H1 (cell line): ENCODE measurements at regions not wholly inside any gene's neighbourhood (a gene's known extent, or its start where the extent isn't known, plus 50 kb on each side); places are given as distances from the start of the nearest gene placed in this dataset.

Experiments
- POLR2A ChIP-seq, 2 experiments: IDR thresholded peaks; 1 replicate in 1 of 2; 2 replicates in 1 of 2; pipeline ENCODE4 v1.6.1; 2011; ENCODE audit warnings: low read depth in 2 of 2, low read length in 2 of 2, mild to moderate bottlenecking in 2 of 2; ENCODE audit errors: control extremely low read depth in 1 of 2
- POLR2AphosphoS5 ChIP-seq: IDR thresholded peaks from 2 replicates; pipeline ENCODE4 v1.6.1; 2011; ENCODE audit warnings: low read depth, low read length
- TBP ChIP-seq: IDR thresholded peaks from 2 replicates; pipeline ENCODE4 v1.6.1; 2011; ENCODE audit warnings: low read depth, low read length, improper control_type of control experiment
- TF ChIP-seq, protein P1 (sequence below): IDR thresholded peaks from 2 replicates; pipeline ENCODE4 v1.6.1; 2012; ENCODE audit warnings: inconsistent platforms
- TF ChIP-seq, protein P2 (sequence below), 3 experiments: IDR thresholded peaks; 1 replicate in 2 of 3; 2 replicates in 1 of 3; pipeline versions ENCODE4 v1.5.1 to v1.6.1; 2011; ENCODE audit warnings: low read length in 3 of 3, mild to moderate bottlenecking in 3 of 3, inconsistent platforms in 2 of 3, low read depth in 1 of 3, moderate library complexity in 1 of 3; ENCODE audit not compliant: insufficient read depth in 1 of 3; ENCODE audit errors: control extremely low read depth in 1 of 3

GRCh38 chrX:33831211-33831610, 300.9 kb downstream of the FAM47A start:
- no peak for TF ChIP-seq POLR2AphosphoS5
- TF ChIP-seq POLR2A (IDR thresholded peaks at IDR 0.05; ENCODE audit: control extremely low read depth in 1 of 2, low read depth in 2 of 2, low read length in 2 of 2): no peak
- no peak for TF ChIP-seq TBP
- TF ChIP-seq, protein P1, sequence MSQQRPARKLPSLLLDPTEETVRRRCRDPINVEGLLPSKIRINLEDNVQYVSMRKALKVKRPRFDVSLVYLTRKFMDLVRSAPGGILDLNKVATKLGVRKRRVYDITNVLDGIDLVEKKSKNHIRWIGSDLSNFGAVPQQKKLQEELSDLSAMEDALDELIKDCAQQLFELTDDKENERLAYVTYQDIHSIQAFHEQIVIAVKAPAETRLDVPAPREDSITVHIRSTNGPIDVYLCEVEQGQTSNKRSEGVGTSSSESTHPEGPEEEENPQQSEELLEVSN: no peak
- TF ChIP-seq, protein P2, sequence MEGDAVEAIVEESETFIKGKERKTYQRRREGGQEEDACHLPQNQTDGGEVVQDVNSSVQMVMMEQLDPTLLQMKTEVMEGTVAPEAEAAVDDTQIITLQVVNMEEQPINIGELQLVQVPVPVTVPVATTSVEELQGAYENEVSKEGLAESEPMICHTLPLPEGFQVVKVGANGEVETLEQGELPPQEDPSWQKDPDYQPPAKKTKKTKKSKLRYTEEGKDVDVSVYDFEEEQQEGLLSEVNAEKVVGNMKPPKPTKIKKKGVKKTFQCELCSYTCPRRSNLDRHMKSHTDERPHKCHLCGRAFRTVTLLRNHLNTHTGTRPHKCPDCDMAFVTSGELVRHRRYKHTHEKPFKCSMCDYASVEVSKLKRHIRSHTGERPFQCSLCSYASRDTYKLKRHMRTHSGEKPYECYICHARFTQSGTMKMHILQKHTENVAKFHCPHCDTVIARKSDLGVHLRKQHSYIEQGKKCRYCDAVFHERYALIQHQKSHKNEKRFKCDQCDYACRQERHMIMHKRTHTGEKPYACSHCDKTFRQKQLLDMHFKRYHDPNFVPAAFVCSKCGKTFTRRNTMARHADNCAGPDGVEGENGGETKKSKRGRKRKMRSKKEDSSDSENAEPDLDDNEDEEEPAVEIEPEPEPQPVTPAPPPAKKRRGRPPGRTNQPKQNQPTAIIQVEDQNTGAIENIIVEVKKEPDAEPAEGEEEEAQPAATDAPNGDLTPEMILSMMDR (IDR thresholded peaks at IDR 0.05; ENCODE audit: control extremely low read depth in 1 of 3, insufficient read depth in 1 of 3, low read depth in 1 of 3, low read length in 3 of 3): no peak
